HEK293T (cell line): ENCODE measurements at regions not wholly inside any gene's neighbourhood (a gene's known extent, or its start where the extent isn't known, plus 50 kb on each side); places are given as distances from the start of the nearest gene placed in this dataset.

ENCODE experiments used
- CTCF ChIA-PET: fragments of 350-600 bp; formaldehyde crosslinking; extraction: SDS; loops from one replicate; lab custom pipeline; 2021; ENCODE audit warnings: antibody characterized with exemption, inconsistent platforms; lab: Yijun Ruan, JAX
- POLR2A ChIA-PET: fragments of 350-600 bp; formaldehyde crosslinking; extraction: SDS; loops from one replicate; lab custom pipeline; 2020; ENCODE audit warnings: antibody characterized with exemption, inconsistent platforms; lab: Yijun Ruan, JAX
- DNase-seq: peaks from one replicate; pipeline ENCODE4 v3.0.0; 2012; ENCODE audit warnings: mixed read lengths; ENCODE audit errors: extremely low spot score
- ARNT ChIP-seq: fragments of 450-650 bp; IDR thresholded peaks from 2 replicates; pipeline ENCODE4 v1.6.1; 2017; ENCODE audit warnings: mild to moderate bottlenecking
- BHLHE40 ChIP-seq: fragments of 450-650 bp; IDR thresholded peaks from 2 replicates; pipeline ENCODE4 v1.6.1; 2016; ENCODE audit warnings: mild to moderate bottlenecking, moderate library complexity, borderline replicate concordance
- CTBP1 ChIP-seq: fragments of 450-650 bp; IDR thresholded peaks from 2 replicates; pipeline ENCODE4 v1.6.1; 2016; ENCODE audit warnings: borderline replicate concordance
- ELF4 ChIP-seq: fragments of 450-650 bp; IDR thresholded peaks from 2 replicates; pipeline ENCODE4 v1.6.1; 2017; ENCODE audit warnings: antibody characterized with exemption
- FOXA1 ChIP-seq: fragments of 450-650 bp; IDR thresholded peaks from 2 replicates; pipeline ENCODE4 v1.6.1; 2016; ENCODE audit warnings: mild to moderate bottlenecking
- FOXK2 ChIP-seq: fragments of 450-650 bp; IDR thresholded peaks from 2 replicates; pipeline ENCODE4 v1.6.1; 2016; ENCODE audit warnings: mild to moderate bottlenecking
- FOXM1 ChIP-seq: fragments of 450-650 bp; IDR thresholded peaks from 2 replicates; pipeline ENCODE4 v1.6.1; 2017; ENCODE audit warnings: mild to moderate bottlenecking, borderline replicate concordance
- HDGF ChIP-seq: fragments of 450-650 bp; IDR thresholded peaks from 2 replicates; pipeline ENCODE4 v1.6.1; 2017; ENCODE audit warnings: antibody characterized with exemption, borderline replicate concordance
- L3MBTL2 ChIP-seq: fragments of 450-650 bp; conservative IDR thresholded peaks from 2 replicates; pipeline ENCODE4 v1.6.1; 2016; ENCODE audit warnings: mild to moderate bottlenecking
- LEF1 ChIP-seq: fragments of 450-650 bp; IDR thresholded peaks from 2 replicates; pipeline ENCODE4 v1.6.1; 2017; ENCODE audit warnings: mild to moderate bottlenecking, borderline replicate concordance
- NFRKB ChIP-seq: fragments of 450-650 bp; IDR thresholded peaks from 2 replicates; pipeline ENCODE4 v1.6.1; 2016; ENCODE audit warnings: mild to moderate bottlenecking, moderate library complexity
- SP1 ChIP-seq: fragments of 450-650 bp; IDR thresholded peaks from 2 replicates; pipeline ENCODE4 v1.6.1; 2017
- SUZ12 ChIP-seq: fragments of 450-650 bp; IDR thresholded peaks from 2 replicates; pipeline ENCODE4 v1.6.1; 2016; ENCODE audit warnings: mild to moderate bottlenecking
- TARDBP ChIP-seq: fragments of 450-650 bp; IDR thresholded peaks from 2 replicates; pipeline ENCODE4 v1.6.1; 2016
- ZNF384 ChIP-seq: fragments of 450-650 bp; IDR thresholded peaks from 2 replicates; pipeline ENCODE4 v1.6.1; 2016
- TF ChIP-seq, protein P1 (sequence below): fragments of 450-650 bp; IDR thresholded peaks from 2 replicates; pipeline ENCODE4 v1.6.1; 2016

DNA sequence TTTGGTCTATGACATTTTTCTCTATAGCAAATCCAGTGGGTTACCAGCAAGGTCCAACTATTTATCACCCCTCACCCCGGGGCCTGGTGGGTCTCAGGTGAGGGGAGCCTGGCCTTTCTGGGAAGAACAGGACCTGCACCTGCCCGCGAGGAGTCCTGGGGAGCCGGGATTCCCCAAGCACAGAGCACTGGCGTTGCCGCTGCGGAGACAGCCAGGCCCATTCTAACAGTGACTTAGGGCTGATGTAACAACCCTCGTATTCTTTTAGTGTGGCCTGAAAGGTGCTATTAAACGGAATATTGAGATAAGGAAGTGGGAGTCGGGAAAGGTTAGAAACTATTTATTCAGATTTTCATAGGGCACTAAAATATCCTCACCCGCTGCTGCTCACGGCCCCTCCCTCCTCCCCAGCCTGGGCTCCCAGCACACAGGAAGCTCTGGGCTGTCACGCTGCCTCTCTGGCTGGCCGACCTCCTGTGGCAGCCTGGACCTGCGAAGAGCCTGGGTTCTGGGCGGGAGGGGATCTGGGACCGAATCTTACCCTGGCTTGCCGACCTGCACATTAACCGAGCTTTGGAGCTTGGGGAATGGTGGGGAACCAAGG lies 141.2 kb downstream of the MIAT start:
- no peak for TF ChIP-seq FOXK2
- no peak for TF ChIP-seq LEF1
- CTCF ChIA-PET: no interaction called here
- DNase-seq: no peak
- POLR2A ChIA-PET: no interaction called here

DNA sequence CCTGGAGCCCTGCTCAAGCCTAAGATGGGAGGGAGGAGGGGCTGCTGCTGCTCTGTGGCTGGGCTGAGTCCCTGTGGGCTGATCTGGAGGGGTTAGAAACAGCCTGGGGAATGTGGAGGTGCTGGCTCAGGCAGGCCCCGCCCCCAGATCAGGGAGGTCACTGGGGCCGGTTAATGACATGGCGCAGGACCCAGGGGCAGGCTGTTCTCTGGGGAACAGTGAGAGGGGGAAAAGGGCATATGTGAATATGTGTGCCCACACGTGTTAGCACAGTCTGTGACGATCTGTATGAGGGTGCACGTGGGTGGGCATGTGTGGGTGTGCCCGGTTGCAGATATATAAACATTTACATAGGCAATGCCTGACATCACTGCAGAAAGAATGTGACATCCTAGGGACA lies 143.5 kb downstream of the MIAT start:
- no peak for DNase-seq
- ChIA-PET CTCF (no interaction called here), POLR2A (no interaction called here)
- TF ChIP-seq ELF4 (no peak), NFRKB (no peak), SUZ12 (no peak)

DNA sequence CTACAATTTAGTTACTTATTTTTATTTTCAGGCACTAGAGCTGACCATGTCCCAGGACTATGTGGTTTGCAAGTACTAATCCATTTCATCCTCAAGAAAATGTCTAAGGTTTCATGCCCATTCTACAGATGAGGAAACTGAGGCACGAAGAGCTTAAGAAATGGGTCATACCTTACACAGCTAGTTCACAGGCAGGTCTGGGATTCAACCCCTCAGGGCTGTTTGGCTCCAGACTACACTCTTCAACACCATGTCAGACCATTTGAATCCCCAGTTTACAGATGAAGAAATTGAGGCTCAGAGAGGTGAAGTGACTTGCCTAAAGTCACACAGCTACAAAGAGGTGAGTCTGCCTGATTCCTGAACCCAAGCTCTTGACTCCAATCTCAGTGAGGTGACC lies 144.1 kb downstream of the MIAT start:
- DNase-seq: no peak
- CTCF ChIA-PET: interaction anchor here (0.6 kb wide), 1 partner anchor 880 kb away, joined by 3 read pairs; no protein-coding TSS in a partner anchor
- TF ChIP-seq ARNT (no peak), NFRKB (no peak), ZNF384 (no peak), SUZ12 (no peak), BHLHE40 (no peak), CTBP1 (no peak), FOXA1 (no peak), SP1 (no peak)
- TF ChIP-seq, protein P1, sequence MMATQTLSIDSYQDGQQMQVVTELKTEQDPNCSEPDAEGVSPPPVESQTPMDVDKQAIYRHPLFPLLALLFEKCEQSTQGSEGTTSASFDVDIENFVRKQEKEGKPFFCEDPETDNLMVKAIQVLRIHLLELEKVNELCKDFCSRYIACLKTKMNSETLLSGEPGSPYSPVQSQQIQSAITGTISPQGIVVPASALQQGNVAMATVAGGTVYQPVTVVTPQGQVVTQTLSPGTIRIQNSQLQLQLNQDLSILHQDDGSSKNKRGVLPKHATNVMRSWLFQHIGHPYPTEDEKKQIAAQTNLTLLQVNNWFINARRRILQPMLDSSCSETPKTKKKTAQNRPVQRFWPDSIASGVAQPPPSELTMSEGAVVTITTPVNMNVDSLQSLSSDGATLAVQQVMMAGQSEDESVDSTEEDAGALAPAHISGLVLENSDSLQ: no peak
- POLR2A ChIA-PET: no interaction called here

DNA sequence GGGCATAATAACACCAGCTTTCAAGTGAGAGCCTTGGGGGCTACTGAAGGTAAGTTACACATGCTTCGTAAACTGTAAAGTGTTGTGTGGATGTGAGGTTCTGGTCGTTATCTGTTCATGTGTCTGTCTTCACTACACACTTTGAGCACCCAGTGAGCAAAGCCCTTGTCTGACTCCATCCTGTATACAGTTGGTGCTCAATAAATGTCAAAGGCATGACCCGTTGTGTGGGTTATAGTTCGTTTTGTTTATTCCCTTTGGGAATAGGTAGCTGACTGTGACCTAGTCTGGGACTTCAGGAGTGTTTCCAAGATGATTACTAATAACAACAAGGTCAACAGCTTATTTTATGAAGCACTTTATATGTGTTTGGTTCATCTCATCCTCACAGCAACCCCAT lies 146.9 kb downstream of the MIAT start:
- TF ChIP-seq FOXM1 (no peak), ZNF384 (no peak), CTBP1 (no peak), FOXK2 (no peak), SUZ12 (no peak), ELF4 (no peak), LEF1 (no peak), NFRKB (no peak), SP1 (no peak), BHLHE40 (no peak), ARNT (no peak), TARDBP (no peak), HDGF (no peak), FOXA1 (no peak), L3MBTL2 (no peak)
- TF ChIP-seq, protein P1: no peak
- POLR2A ChIA-PET: no interaction called here
- DNase-seq: no peak
- CTCF ChIA-PET: no interaction called here

DNA sequence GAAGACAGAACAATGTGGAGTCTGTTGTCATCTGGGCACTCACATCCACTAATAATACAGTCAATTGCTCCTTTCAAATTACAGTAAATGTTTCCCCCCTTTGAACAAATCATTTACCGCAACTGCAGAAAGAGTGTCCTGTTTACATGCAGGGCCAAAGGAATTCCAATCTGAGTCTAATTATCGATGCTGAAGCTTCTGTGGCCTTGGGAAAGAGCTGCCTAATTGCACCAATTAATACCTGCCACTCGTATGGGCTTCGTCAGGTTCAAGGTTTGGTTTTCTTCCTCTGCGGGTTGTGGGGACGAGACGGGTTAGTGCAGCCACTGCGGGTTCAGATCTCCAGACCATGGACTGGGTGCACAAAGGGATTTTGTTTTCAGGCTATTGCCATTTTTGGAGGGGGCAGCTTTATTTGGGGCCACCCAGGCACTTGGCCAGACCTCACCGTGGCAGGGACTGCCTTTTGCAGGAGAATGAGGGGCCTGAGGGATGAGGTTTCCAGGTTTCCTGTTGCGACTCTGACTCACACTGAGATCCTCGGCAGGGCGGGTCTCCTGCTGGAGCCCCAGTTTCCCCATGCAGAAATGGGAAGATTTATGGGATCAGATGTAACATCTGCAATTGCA lies 147.6 kb downstream of the MIAT start:
- no peak for TF ChIP-seq ARNT
- no peak for TF ChIP-seq SP1
- TF ChIP-seq CTBP1: no peak
- no peak for TF ChIP-seq FOXK2
- TF ChIP-seq NFRKB: no peak
- TF ChIP-seq BHLHE40: no peak
- TF ChIP-seq FOXM1: no peak
- TF ChIP-seq, protein P1: no peak
- no peak for TF ChIP-seq TARDBP
- TF ChIP-seq SUZ12: no peak
- TF ChIP-seq LEF1: no peak
- no peak for TF ChIP-seq HDGF
- TF ChIP-seq ZNF384: no peak
- no peak for DNase-seq
- POLR2A ChIA-PET: no interaction called here
- CTCF ChIA-PET: no interaction called here

DNA sequence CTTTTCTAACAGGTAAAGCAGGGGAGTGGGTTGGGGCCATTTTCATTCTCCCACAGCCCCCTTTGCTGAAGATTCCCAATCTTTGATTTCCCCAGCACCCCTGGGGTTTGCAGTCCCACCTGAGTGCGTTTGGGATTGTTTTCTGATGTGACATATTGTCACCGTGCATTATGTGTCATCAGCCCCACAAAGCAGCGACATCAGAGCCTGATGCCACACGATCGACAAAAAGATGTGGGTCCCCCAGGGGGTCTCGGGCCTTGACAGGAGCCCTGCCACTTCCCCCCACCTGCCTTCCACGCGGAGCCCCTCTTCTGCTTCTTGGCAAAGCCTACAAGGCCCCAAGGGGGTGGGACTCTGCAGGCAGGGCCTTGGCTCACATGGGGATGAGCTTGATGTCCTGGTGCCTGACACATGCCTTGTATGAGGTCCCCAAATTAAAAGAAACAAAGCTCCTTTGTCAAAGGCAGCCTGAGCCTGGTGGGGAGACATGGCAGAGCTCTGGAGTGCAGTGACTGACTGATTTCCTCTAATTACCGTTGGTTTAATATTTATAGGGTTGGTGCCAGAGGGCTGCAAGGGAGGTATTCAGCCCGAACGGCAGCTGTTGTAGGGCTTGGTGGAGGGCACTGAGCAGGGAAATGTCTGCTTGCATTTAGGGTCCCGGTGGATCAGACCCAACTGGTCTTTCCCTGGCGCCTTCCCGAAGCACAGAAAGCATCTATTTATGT lies 149.2 kb downstream of the MIAT start:
- no peak for TF ChIP-seq SP1
- TF ChIP-seq NFRKB: no peak
- TF ChIP-seq L3MBTL2: no peak
- no peak for TF ChIP-seq ARNT
- no peak for TF ChIP-seq FOXK2
- TF ChIP-seq, protein P1: no peak
- TF ChIP-seq HDGF: no peak
- no peak for TF ChIP-seq FOXM1
- TF ChIP-seq CTBP1: no peak
- TF ChIP-seq SUZ12: no peak
- no peak for TF ChIP-seq TARDBP
- no peak for TF ChIP-seq FOXA1
- TF ChIP-seq ZNF384: no peak
- TF ChIP-seq ELF4: no peak
- no peak for TF ChIP-seq BHLHE40
- no peak for TF ChIP-seq LEF1
- no peak for DNase-seq
- CTCF ChIA-PET: no interaction called here
- POLR2A ChIA-PET: no interaction called here
